ENCODE measurements at regions not wholly inside any gene's neighbourhood (a gene's known extent, or its start where the extent isn't known, plus 50 kb on each side); places are given as distances from the start of the nearest gene placed in this dataset.

DNA sequence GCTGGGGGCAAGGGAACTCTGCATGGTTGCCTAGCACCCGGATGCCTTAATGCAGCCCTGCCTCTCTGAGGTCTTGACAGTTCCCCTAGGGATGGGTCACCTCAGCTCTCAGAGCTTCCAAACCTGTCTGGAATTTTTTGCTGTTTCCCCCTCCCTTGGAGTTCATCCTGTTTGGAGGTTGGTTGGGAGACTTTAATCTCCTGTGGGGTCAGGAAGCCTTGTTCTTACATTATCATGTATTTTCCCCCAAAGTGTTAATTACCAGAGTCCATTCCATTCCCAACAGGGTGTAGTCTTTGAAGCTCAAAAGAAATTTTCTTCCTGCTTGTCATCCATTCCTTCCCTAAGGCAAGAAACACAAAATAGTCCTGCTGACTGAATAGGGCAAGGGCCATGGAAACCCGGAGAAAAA is 150.3 kb upstream of the SPRY4 start:
- peak; percentile 61 for DNase-seq (ENCODE audit: low read depth)

DNA sequence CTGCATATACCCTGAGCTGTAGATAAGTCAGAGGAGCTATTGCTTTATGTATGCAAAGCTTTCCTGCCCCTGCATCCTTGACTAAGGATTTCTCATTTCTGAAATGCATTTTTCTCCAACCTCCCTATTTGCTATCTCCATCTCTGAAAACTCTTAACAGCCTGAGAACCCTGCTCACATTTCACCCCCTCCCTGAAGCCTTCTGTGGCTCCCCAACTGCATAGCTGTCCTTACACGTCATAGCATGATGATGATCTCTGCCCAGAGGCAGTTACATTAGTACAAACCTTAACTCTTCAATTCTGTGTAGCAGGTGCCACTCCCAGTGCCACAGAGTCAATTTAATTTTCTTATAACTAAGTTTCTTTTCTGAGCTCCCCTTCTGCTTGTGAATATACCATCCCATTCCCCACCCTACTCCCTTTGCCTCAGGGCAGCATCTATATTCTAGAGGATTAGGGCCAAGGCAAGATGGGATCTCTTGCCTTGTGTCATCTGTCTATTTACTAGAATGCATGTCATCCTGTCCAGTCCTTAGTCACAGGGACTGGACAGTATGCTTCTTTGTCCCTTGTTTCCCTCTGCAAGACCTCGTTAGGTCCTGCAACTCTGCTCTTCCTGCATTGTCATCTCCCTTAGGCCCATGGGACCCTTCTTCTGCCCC is 149.7 kb upstream of the SPRY4 start:
- DNase-seq (ENCODE audit: low read depth), result peak; percentile 80

DNA sequence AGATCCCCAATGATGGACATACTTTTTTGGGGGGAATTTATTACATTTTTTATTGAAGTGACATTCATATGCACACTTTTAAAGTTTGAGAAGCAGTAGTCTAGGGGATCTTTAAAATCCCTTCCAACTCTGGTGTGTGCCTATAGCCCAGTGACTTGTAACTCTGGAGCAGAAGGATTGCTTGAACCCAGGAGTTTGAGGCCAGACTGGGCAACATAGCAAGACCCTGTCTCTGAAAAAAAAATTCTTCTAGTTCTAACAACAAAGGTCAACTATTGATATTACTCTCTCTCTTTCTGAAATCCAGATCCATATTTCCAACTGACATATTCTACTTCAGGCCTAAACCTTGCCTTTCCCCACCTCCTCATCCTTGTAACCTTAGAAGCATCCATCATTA is 148.2 kb upstream of the SPRY4 start:
- no peak for DNase-seq (ENCODE audit: low read depth)

DNA sequence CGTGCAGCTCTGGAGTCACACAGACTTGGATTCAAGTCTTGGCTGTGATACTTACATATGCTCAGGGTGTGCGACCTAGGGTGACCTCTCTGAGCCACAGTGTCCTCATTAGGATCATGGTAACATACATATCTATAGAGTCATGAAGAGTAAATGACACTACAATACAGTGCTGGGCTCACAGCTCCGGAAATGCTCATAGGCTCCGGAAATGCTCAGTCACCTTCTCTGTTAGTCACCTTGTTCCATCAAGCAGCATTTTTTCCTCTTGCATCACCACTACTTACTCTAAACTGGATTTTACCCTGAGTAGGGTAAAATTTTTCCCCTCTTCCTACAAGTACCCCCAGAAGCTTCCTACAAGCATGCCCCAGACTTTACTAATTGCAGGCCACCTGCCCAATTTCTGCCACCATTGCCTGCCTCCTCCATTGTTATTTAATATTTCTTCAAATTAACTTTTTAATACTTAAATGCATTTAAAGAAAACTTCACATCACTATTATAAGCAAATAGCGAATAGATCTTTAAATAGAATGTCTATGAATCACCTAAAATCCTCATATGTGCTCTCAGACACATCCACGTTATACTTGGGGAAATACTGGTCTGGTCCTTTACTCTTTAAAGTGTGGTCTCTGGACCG is 147.6 kb upstream of the SPRY4 start:
- peak; percentile 77 for DNase-seq (ENCODE audit: low read depth)

DNA sequence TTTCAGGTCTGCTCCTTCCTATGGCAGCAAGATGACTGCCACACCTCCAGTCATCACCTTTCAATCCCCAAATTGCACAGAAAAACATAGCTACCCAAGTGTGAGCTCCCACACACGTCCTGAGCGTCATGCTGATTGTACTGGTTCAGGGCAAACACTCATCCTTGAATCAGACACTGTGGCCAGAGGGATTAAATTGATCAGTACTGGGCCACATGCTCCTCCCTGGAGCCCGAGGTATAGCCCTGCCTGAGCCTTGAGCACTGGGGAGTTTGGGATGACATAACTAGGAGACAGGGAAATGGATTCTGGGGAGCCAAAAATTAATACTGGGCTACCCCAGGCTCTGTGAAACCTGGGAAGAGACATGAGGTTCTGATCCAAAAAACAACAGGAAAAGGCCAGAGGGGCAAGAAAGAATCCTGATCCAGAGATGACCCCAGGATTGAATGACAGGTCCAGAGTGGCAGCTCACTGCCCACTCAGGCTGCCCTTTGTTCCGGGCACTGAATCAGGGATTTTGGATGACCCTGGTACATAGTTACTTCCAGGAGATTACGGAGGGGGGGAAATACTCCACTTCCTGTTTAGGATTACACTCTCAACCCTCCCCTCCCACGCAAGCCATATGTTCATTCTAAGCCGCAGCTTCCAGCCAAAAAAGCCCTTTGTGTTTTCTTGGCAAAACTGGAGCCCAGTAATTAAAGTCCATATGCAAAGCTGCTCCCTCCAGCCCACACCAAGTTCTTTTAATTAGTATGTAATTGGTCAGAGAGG is 141.6 kb upstream of the SPRY4 start:
- DNase-seq (ENCODE audit: low read depth), result peak; percentile 80

DNA sequence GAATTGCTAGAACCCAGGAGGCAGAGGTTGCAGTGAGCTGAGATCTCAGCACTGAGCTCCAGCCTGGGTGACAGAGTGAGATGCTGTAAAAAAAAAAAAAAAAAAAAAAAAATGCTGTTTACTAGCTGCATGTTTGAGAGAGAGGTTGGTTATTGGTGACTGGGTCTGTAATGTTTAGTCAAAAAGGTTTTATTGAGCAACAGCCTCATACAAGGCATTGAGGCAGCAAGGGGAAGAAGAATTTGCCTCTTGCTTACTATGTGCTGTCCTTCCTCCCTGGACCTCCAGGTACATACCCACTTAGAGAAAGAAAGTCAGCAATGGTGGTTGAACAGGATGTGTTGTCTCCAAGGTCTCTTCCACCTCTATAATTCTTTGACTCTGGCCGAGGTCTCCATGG is 140.7 kb upstream of the SPRY4 start:
- DNase-seq (ENCODE audit: low read depth), result no peak

DNA sequence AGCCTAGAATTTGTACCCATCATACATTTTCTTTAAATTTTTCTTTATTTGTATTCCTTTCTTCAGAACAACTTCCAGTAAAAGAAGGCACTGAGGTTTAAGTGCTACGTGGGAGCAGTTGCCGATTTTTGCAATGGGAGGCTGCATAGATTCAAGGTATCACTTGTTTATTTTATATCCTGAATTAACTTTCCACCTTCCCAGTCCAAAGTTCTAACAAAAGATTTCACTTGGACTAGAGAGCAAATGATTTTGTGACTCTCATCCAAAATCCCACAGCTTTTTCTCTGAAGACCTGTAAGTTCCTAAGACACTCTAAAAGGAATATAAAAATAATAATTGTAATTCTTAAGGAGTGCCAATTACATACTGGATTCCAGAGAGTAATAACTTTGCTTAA is 139.1 kb upstream of the SPRY4 start:
- DNase-seq (ENCODE audit: low read depth), result no peak

DNA sequence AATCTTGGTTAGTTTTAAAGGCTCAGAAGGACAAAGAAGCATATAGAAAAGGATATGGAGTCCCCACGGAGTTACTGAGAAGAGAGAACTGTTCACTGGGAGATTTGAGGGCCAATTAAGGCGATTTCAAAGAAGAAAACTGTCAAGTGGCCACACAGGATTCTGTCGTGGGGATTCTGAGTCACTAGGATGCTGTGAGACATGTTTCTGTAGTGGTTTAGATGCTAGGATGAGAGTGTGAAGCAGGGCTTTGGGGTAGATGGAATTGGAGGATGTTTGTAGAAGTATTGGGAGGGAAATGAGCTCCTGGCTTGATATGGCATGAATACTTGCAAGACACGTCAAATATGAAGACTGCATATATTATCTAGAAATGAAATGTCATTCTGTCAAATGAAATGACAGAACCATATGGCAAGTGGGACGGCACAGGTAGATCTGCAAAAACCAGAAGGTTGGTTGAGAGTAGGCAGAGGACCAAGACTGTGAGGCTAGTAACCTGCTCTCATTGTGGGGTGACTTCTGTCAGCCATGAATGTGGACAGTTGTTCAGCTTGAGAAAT is 136.3 kb upstream of the SPRY4 start:
- peak; percentile 45 for DNase-seq (ENCODE audit: low read depth)

DNA sequence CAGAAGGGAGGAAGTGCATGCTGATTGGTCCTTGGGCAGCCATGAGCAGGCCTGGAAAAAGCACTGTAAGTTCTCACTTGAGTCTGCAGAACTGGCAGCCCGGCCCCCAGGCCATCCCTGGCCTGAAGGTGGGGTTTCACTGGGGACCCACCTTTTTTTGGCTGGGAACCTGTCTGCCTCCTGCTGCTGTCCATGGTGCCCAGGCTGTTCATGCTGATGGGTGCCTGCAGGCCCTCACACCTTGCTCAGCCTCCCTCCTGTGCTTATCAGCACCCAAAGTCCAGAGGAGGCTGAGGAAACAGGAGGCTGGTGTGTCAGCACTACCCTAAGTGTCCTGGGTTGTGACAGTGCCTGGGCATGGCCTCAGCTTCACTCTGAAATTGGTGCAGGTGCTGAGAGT is 134.4 kb upstream of the SPRY4 start:
- DNase-seq (ENCODE audit: low read depth), result no peak

DNA sequence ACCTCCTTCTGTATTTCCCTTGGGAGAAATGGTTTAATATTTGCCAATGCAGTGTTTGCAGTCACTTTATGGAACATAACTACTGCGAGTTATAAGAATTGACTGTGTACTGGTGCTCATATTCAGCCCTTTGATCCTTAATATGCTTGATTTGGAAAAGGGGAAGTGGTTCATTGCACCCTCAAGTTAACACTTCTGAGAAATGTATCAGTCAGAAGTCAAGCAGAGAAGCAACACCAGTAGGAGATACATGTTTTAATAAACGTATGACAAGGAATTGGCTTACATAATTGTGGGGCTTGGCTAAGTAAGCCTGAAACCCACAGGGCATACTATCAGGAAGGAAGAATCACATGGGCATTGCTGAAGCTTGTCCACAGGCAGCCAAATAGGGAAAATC is 131.0 kb upstream of the SPRY4 start:
- no peak for DNase-seq (ENCODE audit: low read depth)

DNA sequence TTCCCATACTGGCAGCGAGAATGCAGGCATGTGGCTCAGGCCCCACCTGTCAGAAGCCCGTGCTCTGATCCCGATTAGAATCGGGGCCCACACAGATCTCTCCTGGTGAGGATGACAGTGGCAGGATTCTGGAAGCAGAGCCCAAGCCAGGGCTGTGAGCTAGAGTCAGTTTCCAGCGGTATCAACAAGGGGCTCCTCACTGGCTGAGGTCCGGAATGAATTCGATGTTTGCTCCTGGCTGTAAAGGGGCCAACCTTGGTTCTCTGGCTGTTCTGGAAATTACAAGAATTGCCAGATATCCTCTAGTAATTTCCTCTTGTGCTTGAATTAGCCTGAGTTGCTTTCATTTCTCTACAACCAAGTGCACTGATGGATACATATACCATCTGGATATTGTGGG is 129.1 kb upstream of the SPRY4 start:
- no peak for DNase-seq (ENCODE audit: low read depth)

DNA sequence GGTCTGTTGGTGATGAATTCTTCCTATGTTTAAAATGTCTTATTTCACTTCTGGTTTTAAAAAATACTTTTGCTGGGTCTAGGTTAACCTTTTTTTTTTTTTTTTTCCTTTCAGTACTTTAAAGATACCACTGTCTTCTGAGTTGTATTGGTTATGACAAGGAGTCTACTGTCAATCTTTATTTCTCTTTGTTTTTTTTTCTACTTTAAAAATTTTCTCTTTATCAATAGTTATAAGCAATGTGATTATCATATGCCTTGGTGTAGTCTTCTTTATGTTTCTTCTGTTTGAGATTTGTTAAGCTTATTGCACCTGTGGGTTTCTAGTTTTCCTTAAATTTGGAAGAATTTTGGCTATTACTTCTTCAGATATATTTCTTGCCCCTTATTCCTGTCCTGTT is 125.6 kb upstream of the SPRY4 start:
- DNase-seq (ENCODE audit: low read depth), result no peak

DNA sequence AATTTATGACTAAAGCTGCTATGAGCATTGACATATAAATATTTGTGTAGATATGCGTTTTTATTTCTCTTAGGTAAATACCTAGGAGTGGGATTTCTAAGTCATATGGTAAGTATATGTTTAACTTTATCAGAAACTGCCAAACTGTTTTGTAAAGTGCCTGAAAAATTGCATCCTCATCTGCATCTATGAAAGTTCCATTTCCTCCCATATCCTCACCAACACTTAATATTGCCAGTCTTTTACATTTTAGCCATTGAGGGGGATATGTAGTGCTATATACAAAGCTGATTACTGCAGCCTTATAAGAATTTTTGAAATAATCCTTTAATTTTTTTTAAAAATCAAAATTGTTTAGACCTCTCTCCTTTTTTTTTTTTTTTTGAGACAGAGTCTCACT is 123.1 kb upstream of the SPRY4 start:
- no peak for DNase-seq (ENCODE audit: low read depth)

DNA sequence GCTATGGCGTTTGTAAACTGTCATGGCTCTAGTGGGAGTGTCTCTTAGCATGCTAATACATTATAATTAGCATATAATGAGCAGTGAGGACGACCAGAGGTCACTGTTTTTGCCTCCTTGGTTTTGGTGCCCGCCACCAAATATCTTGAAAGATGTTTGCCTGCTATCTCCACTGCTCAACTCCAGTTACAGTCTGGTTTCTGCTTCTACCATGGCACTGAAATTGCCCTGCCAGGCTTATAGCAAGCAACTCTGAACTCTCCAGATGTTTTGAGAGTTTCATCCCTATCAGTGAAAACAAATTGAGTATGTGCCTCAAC is 122.1 kb upstream of the SPRY4 start:
- DNase-seq (ENCODE audit: low read depth), result no peak

DNA sequence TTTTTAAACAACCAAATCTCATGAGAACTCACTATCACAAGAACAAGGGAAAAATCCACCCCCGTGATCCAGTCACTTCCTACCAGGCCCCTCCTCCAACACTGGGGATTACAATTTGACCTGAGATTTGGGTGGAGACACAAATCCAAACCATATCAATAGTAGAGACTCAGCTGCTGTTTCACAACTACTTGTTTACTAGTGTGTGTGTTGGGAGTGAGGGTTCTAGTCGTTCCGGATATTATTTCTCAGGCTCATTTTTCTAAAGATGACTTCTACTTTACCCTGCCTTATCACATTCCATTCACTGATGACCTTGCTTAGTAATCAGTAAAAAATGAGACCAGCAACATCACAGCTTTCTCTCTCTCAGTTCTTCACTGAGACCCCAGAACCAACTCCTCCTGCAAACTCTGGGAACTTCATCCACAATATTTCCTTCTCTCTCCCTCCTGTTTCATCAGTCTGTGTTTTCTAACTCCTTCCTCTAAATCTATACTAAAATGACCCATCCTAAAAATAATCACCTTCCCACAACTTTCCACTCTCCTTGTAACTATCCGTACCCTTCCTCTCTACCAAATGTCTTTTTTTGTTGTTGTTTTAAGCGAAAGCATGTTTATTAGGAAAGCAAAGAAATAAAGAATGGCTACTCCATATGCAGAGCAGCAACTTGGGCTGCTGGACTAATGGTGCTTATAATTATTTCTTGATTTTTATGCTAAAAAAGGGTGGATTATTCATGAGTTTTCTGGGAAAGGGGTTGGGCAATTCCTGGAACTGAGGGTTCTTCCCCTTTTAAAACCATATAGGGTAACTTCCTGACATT is 121.5 kb upstream of the SPRY4 start:
- peak; percentile 75 for DNase-seq (ENCODE audit: low read depth)

DNA sequence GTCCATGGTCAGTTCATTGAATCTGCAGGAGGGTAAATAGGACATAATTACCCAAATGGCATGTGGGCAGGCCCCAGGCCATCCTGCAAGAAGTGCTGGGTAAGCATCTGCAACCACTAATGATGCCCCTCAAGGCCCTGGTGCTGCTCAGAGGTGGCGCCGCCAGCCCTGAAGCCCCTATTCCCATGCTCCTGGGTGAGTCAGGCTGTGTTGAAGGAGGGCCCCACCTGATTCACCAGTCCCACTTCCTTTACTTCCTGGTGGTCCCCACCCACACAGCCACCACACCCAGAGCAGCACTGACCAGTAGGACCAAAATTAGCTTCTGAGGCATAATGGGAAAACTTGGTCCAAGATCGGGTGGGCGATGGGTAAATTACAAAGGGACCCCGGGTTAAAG is 120.4 kb upstream of the SPRY4 start:
- DNase-seq (ENCODE audit: low read depth), result peak; percentile 86

DNA sequence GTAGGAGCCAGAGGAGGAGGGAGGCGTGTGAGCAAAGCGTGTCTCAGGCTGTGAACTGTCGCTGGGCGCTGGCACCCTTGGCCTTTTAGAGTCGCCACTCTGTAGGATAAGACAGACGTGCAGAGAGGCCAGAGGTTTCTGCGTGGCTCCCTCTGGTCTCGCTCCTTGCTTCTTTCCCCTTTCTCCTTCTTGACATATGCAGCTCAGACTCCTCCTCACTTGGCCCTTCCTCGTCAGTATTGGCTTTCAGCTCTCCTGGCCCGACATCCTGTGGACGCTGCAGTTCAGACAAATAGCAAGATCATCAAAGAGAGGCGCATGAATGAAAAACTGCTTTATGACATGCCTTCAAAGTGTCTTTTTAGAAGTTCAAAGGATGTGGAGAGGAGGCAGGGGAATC is 116.8 kb upstream of the SPRY4 start:
- no peak for DNase-seq (ENCODE audit: low read depth)

DNA sequence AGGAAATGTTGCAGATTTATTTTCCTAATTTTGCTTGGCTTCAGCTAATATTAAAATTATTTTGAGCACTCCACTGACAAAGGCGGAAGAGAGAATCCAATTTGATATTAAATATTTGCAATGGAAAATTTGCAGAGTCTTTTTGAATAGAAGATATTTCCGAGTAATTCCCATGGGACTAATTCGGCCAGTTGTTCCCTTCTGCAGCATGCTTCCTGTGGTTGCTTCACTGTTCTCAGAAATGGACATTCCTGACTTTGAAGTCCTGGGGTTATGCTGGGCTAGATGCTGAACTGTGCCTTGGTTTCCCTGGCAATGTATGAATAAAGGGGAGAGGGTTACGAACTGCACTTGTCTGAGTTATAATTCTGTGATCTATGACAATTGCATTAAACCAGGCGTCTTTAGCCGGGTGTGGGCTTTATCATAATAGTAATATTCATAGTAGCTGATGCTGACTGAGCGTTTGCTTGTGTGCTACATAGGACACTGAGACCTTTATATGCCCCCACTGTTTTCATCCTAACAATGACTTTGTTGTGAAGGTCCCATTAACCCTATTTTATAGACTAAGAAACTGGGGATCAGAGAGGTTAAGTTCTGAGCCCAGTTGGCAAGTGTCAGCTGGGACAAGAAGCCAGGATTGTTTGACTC is 114.5 kb upstream of the SPRY4 start:
- no peak for DNase-seq (ENCODE audit: low read depth)

DNA sequence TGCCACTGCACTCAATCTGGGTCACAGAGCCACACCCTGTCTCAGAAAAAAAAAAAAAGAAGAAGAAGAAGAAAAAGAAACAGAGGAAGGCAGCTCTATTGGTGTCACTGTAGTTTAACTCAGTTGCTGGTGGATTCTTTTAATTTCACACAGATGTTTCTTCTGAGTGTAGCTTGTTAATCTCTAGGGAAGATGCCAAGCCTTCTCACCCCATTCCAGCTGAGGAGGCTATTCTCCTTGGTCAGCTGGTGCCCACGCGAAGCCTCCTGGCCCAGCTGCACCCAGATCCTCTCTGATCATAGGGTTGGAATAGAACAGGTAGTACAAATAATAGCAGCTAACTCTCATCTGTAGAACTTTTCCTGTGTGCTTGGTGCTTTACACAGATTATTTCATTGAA is 113.8 kb upstream of the SPRY4 start:
- DNase-seq (ENCODE audit: low read depth), result no peak

DNA sequence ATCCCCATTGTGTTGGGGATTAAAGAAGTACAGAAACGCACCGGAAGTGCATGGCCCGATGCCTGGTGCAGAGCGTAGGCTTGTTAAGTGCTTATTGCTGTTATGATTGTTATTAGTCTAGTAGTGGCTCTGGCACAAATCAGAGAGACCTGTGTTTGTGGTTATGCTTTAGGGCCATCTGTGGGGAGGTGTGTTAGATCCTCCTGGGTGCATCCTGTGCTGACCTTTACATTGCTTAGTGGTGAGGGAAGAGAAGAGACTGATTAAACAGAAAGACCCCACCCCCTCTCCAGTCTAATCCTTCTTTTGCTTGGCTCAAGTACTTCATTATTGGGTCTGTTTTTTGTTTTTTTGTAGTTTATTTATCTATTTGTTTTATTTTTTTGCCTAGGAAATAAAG is 112.7 kb upstream of the SPRY4 start:
- DNase-seq (ENCODE audit: low read depth), result no peak

DNA sequence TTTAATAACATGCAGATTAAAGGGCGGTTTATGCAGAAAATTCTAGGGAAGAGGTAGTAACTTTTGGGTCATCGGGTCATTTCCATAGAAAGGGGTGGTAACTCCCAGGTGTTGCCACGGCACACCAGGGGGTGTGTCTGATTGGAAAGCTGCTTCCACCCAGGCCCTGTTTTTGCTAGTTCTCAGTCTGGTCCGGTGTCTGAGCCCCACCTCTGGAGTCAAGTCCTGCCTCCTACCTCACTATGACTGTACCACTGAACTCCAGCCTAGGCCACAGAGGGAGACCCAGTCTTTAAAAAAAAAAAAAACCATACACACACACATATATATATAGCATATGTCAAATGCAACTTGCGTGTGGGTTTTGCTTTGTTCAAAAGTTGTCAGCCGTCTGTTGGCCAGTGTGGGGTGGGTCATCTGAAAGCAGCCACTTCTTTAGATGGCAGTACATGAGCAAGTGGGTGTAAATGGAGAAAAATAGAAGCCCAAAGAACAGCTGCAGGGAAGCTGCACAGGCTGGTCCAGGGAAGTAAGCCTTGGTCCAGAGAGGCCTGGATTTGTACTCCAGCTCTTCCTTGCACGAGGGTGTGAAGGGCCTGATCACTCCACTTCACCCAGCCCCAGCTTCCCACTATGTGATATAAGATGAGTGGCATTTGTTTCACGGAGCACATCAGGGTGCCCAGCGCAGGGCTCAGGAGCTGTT is 110.7 kb upstream of the SPRY4 start:
- DNase-seq (ENCODE audit: low read depth), result no peak

All from RPMI7951 (cell line).